Esophagus muscularis mucosa (tissue), 4 donors: ENCODE measurements at regions not wholly inside any gene's neighbourhood (a gene's known extent, or its start where the extent isn't known, plus 50 kb on each side); places are given as distances from the start of the nearest gene placed in this dataset.

Experiments
- DNase-seq: peaks from one replicate; pipeline ENCODE4 v3.0.0-alpha.2; 2017; ENCODE audit errors: extremely low spot score
- H3K27ac ChIP-seq, 4 donors: fragments of 200-600 bp; sonication (generic); replicated peaks in 1 of 4; 1 replicate in 3 of 4; 2 replicates in 1 of 4; pipeline ENCODE4 v1.5.1; 2016 to 2019; ENCODE audit warnings: mild to moderate bottlenecking in 1 of 4
- H3K27me3 ChIP-seq, 4 donors: fragments of 200-600 bp; sonication (generic); one replicate each; pipeline versions ENCODE4 v1.5.1 to v1.6.0; 2016 to 2019
- H3K36me3 ChIP-seq, 4 donors: fragments of 200-600 bp; sonication (generic); one replicate each; pipeline ENCODE4 v1.5.1; 2016 to 2019
- H3K4me1 ChIP-seq, 4 donors: fragments of 200-600 bp; sonication (generic); one replicate each; pipeline ENCODE4 v1.5.1; 2016 to 2019
- H3K4me3 ChIP-seq, 4 donors: fragments of 200-600 bp; sonication (generic); 1 replicate in 2 of 4; 2 replicates in 2 of 4; pipeline ENCODE4 v1.5.1; 2016 to 2019; ENCODE audit warnings: mild to moderate bottlenecking in 4 of 4, moderate library complexity in 1 of 4
- H3K9me3 ChIP-seq, 4 donors: fragments of 200-600 bp; sonication (generic); 1 replicate in 3 of 4; 2 replicates in 1 of 4; pipeline ENCODE4 v1.5.1; 2016 to 2019
- CTCF ChIP-seq, 3 experiments: fragments of 200-600 bp in 2 of 3; fragments of 450-650 bp in 1 of 3; sonication (generic) in 2 of 3; IDR thresholded peaks; one replicate each; pipeline ENCODE4 v1.5.1; 2017 to 2019; ENCODE audit warnings: antibody characterized with exemption in 3 of 3, mild to moderate bottlenecking in 2 of 3, moderate library complexity in 1 of 3
- EP300 ChIP-seq: sonication (generic); formaldehyde crosslinking; IDR thresholded peaks from one replicate; pipeline ENCODE4 v1.6.1; 2017; ENCODE audit warnings: antibody characterized with exemption
- POLR2A ChIP-seq: fragments of 450-650 bp; IDR thresholded peaks from one replicate; pipeline ENCODE4 v1.6.1; 2017; ENCODE audit warnings: antibody characterized with exemption, moderate library complexity, mild to moderate bottlenecking, low read depth
- POLR2AphosphoS5 ChIP-seq, 2 donors: sonication (generic); formaldehyde crosslinking; IDR thresholded peaks; one replicate each; pipeline ENCODE4 v1.6.1; 2017; ENCODE audit warnings: antibody characterized with exemption in 2 of 2
- WGBS: methylation state at CpG from one replicate; pipeline ENCODE4 v1.1.5; 2018; 5-methylcytosine and 5-hydroxymethylcytosine counted together
- intact Hi-C: fragments of 100-400 bp; cut with DNase I; formaldehyde crosslinking; loops from one replicate; pipeline ENCODE4 v1.15.1; 2023

DNA sequence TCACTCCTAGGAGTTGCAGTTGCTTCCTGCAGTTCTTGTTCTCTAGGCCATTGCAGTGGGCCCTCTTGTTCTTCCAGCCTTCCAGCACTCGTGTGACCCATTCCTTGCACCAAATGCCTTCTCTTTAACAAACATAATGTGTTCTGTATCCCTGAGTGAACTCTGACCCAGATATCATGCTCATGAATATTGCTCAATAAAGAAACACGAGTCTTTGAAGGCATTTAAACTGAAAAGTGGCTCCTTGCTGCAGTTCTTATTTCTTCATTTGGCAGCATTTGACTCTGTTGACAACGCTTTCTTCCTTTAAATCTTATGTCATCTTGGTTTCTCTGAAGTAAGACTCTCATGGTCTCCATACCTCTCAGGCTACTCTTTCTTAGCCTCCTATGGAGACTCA is 100.7 kb upstream of the PDE4B start:
- Histone ChIP-seq H3K27ac (no peak overlapping the region), H3K36me3 (no peaks in the 10 kb centered on the region), H3K9me3 (no peaks in the 10 kb centered on the region), H3K4me1 (peaks cover 10 to 22% (median 18%) of the 10 kb centered on the region in 4 donors), H3K27me3 (no peaks in the 10 kb centered on the region), H3K4me3 (no peak overlapping the region)
- intact Hi-C loops: no loop called here
- no peak for DNase-seq
- WGBS: 69% methylated on average over 3 of the region's 3 CpGs
- TF ChIP-seq POLR2AphosphoS5 (IDR thresholded peaks at IDR 0.05): no peak
- no peak for TF ChIP-seq POLR2A
- TF ChIP-seq EP300: no peak
- TF ChIP-seq CTCF (IDR thresholded peaks at IDR 0.05): no peak

- no peak for DNase-seq
- 83% methylated on average over 2 of the region's 2 CpGs for WGBS
- no peaks in the 10 kb centered on the region for H3K36me3 ChIP-seq
- H3K4me1 ChIP-seq: peaks cover 6 to 15% (median 10%) of the 10 kb centered on the region in 4 donors
- TF ChIP-seq CTCF (IDR thresholded peaks at IDR 0.05): no peak
- TF ChIP-seq EP300: no peak
- no peak for TF ChIP-seq POLR2AphosphoS5 (IDR thresholded peaks at IDR 0.05)
- no peak for TF ChIP-seq POLR2A
- H3K27ac ChIP-seq: no peak overlapping the region
- H3K9me3 ChIP-seq: no peaks in the 10 kb centered on the region
- no peak overlapping the region for H3K4me3 ChIP-seq
- intact Hi-C loops: no loop called here
- peaks cover 0 to 6% (median 0%) of the 10 kb centered on the region in 4 donors for H3K27me3 ChIP-seq
Observed at GRCh38 chr1:65694126-65694525, 98.6 kb upstream of the PDE4B start.

- DNase-seq: no peak
- intact Hi-C loops: no loop called here
Observed at GRCh38 chr1:65694933-65695332, 97.8 kb upstream of the PDE4B start.

GRCh38 chr1:65698590-65698989 is 94.1 kb upstream of the PDE4B start:
- WGBS: 88% methylated on average over 2 of the region's 2 CpGs
- H3K27me3 ChIP-seq: peaks cover 0 to 6% (median 0%) of the 10 kb centered on the region in 4 donors
- no peak for DNase-seq
- H3K36me3 ChIP-seq: no peaks in the 10 kb centered on the region
- intact Hi-C loops: no loop called here
- no peaks in the 10 kb centered on the region for H3K4me1 ChIP-seq
- TF ChIP-seq POLR2AphosphoS5 (IDR thresholded peaks at IDR 0.05) (no peak), CTCF (IDR thresholded peaks at IDR 0.05) (no peak), POLR2A (no peak), EP300 (no peak)
- H3K4me3 ChIP-seq: no peak overlapping the region
- no peak overlapping the region for H3K27ac ChIP-seq
- H3K9me3 ChIP-seq: no peaks in the 10 kb centered on the region

More at GRCh38 chr1:65694933-65695332, 97.8 kb upstream of the PDE4B start:
- Histone ChIP-seq H3K36me3 (no peaks in the 10 kb centered on the region), H3K4me3 (no peak overlapping the region), H3K4me1 (peaks cover 6 to 15% (median 10%) of the 10 kb centered on the region in 4 donors), H3K27me3 (peaks cover 0 to 6% (median 0%) of the 10 kb centered on the region in 4 donors), H3K27ac (no peak overlapping the region), H3K9me3 (no peaks in the 10 kb centered on the region)
- no peak for TF ChIP-seq CTCF (IDR thresholded peaks at IDR 0.05)
- 38% methylated on average over 2 of the region's 2 CpGs for WGBS

- 48% methylated on average over 4 of the region's 4 CpGs for WGBS
- Histone ChIP-seq H3K4me1 (no peaks in the 10 kb centered on the region), H3K36me3 (no peaks in the 10 kb centered on the region), H3K9me3 (no peaks in the 10 kb centered on the region), H3K27me3 (no peaks in the 10 kb centered on the region), H3K4me3 (no peak overlapping the region), H3K27ac (no peak overlapping the region)
- peak; percentile 37 for DNase-seq
- intact Hi-C loops: no loop called here
- TF ChIP-seq POLR2AphosphoS5 (IDR thresholded peaks at IDR 0.05) (no peak), POLR2A (no peak), CTCF (IDR thresholded peaks at IDR 0.05) (no peak), EP300 (no peak)
Observed at GRCh38 chr1:65703853-65704252, 88.8 kb upstream of the PDE4B start.
